ENCODE measurements at regions not wholly inside any gene's neighbourhood (a gene's known extent, or its start where the extent isn't known, plus 50 kb on each side); places are given as distances from the start of the nearest gene placed in this dataset.
A peak's percentile ranks its signal among the peaks of the same experiment; 100 is the strongest.

GRCh38 chr7:91323626-91324158 is 59.5 kb downstream of the FZD1 start:
- DNase-seq (ENCODE audit: low read depth): no peak

GRCh38 chr7:91324663-91325062 is 60.4 kb downstream of the FZD1 start:
- DNase-seq (ENCODE audit: low read depth): no peak

GRCh38 chr7:91325726-91326125 is 61.5 kb downstream of the FZD1 start:
- no peak for DNase-seq (ENCODE audit: low read depth)

GRCh38 chr7:91326516-91327199 is 62.4 kb downstream of the FZD1 start:
- DNase-seq (ENCODE audit: low read depth): no peak

- no peak for DNase-seq (ENCODE audit: low read depth)
Observed at GRCh38 chr7:91327346-91327745, 63.1 kb downstream of the FZD1 start.

GRCh38 chr7:91329571-91329970 is 65.3 kb downstream of the FZD1 start:
- DNase-seq (ENCODE audit: low read depth): no peak

- DNase-seq (ENCODE audit: low read depth): no peak
Observed at GRCh38 chr7:91330191-91330808, 66.1 kb downstream of the FZD1 start.

- no peak for DNase-seq (ENCODE audit: low read depth)
Observed at GRCh38 chr7:91330866-91331265, 66.6 kb downstream of the FZD1 start.

- no peak for DNase-seq (ENCODE audit: low read depth)
Observed at GRCh38 chr7:91336106-91336505, 71.9 kb downstream of the FZD1 start.

GRCh38 chr7:91338226-91339020 is 74.2 kb downstream of the FZD1 start:
- no peak for DNase-seq (ENCODE audit: low read depth)

- DNase-seq (ENCODE audit: low read depth): no peak
Observed at GRCh38 chr7:91342346-91342745, 78.1 kb downstream of the FZD1 start.

- no peak for DNase-seq (ENCODE audit: low read depth)
Observed at GRCh38 chr7:91343420-91343960, 79.3 kb downstream of the FZD1 start.

- no peak for DNase-seq (ENCODE audit: low read depth)
Observed at GRCh38 chr7:91343996-91344629, 79.9 kb downstream of the FZD1 start.

- DNase-seq (ENCODE audit: low read depth): no peak
Observed at GRCh38 chr7:91344911-91345310, 80.7 kb downstream of the FZD1 start.

GRCh38 chr7:91345449-91345848 is 81.2 kb downstream of the FZD1 start:
- no peak for DNase-seq (ENCODE audit: low read depth)

GRCh38 chr7:91346426-91346825 is 82.2 kb downstream of the FZD1 start:
- DNase-seq (ENCODE audit: low read depth): no peak

GRCh38 chr7:91347290-91347689 is 83.1 kb downstream of the FZD1 start:
- no peak for DNase-seq (ENCODE audit: low read depth)

- DNase-seq (ENCODE audit: low read depth): no peak
Observed at GRCh38 chr7:91348711-91349110, 84.5 kb downstream of the FZD1 start.

GRCh38 chr7:91351374-91351773 is 87.1 kb downstream of the FZD1 start:
- peak; percentile 26 for DNase-seq (ENCODE audit: low read depth)

- no peak for DNase-seq (ENCODE audit: low read depth)
Observed at GRCh38 chr7:91352091-91352490, 87.9 kb downstream of the FZD1 start.

GRCh38 chr7:91353848-91354247 is 89.6 kb downstream of the FZD1 start:
- DNase-seq (ENCODE audit: low read depth): no peak

Data from EH (cell line).